Stimulated activated CD4-positive, alpha-beta T cell treated with anti-CD3 and anti-CD28 coated beads, Interleukin-4, amount 100 ng/mL, for 24 hours (primary cell): ENCODE measurements at regions not wholly inside any gene's neighbourhood (a gene's known extent, or its start where the extent isn't known, plus 50 kb on each side); places are given as distances from the start of the nearest gene placed in this dataset.

Experiments used
- DNase-seq: peaks from one replicate; pipeline ENCODE4 v3.0.0-alpha.2; 2020

- DNase-seq, result no peak
Measured at GRCh38 chr5:174236070-174236469, 190.6 kb downstream of the NSG2 start.

GRCh38 chr5:174239718-174240117 is 194.2 kb downstream of the NSG2 start:
- DNase-seq, result no peak

- no peak for DNase-seq
Measured at GRCh38 chr5:174242573-174242972, 197.1 kb downstream of the NSG2 start.

GRCh38 chr5:174243904-174244303 is 198.4 kb downstream of the NSG2 start:
- no peak for DNase-seq

GRCh38 chr5:174245516-174246075 is 200.1 kb downstream of the NSG2 start:
- DNase-seq, result no peak

GRCh38 chr5:174246743-174247142 is 201.2 kb downstream of the NSG2 start:
- DNase-seq, result no peak

GRCh38 chr5:174247301-174247700 is 201.8 kb downstream of the NSG2 start:
- DNase-seq, result no peak

- DNase-seq, result no peak
Measured at GRCh38 chr5:174251305-174252000, 205.9 kb downstream of the NSG2 start.

GRCh38 chr5:174252121-174252520 is 206.6 kb downstream of the NSG2 start:
- no peak for DNase-seq

- DNase-seq, result no peak
Measured at GRCh38 chr5:174259696-174260420, 214.4 kb downstream of the NSG2 start.

GRCh38 chr5:174271316-174271715 is 225.8 kb downstream of the NSG2 start:
- no peak for DNase-seq

- DNase-seq, result no peak
Measured at GRCh38 chr5:174272671-174273070, 227.2 kb downstream of the NSG2 start.

GRCh38 chr5:174273325-174273724 is 227.8 kb downstream of the NSG2 start:
- no peak for DNase-seq

- no peak for DNase-seq
Measured at GRCh38 chr5:174275959-174276358, 230.5 kb downstream of the NSG2 start.

GRCh38 chr5:174281089-174281760 is 235.7 kb downstream of the NSG2 start:
- DNase-seq, result no peak

GRCh38 chr5:174281855-174282254 is 236.3 kb downstream of the NSG2 start:
- no peak for DNase-seq

- no peak for DNase-seq
Measured at GRCh38 chr5:174282391-174282790, 236.9 kb downstream of the NSG2 start.

GRCh38 chr5:174283211-174284005 is 237.9 kb downstream of the NSG2 start:
- DNase-seq, result no peak

GRCh38 chr5:174284873-174285272 is 239.4 kb downstream of the NSG2 start:
- no peak for DNase-seq

- no peak for DNase-seq
Measured at GRCh38 chr5:174287761-174288160, 242.3 kb downstream of the NSG2 start.

GRCh38 chr5:174288439-174288838 is 242.9 kb downstream of the NSG2 start:
- DNase-seq, result no peak

- no peak for DNase-seq
Measured at GRCh38 chr5:174291162-174291561, 245.7 kb downstream of the NSG2 start.

GRCh38 chr5:174292348-174292747 is 246.8 kb downstream of the NSG2 start:
- DNase-seq, result no peak
